SHP77 (cell line): ENCODE measurements at regions not wholly inside any gene's neighbourhood (a gene's known extent, or its start where the extent isn't known, plus 50 kb on each side); places are given as distances from the start of the nearest gene placed in this dataset.
"Not testable (repeated sequence)": the region's sequence is repeated elsewhere in the genome, so short reads cannot be mapped to it uniquely, and the experiment has no call there.

Source experiments
- DNase-seq, 2 experiments: peaks; one replicate each; lab custom pipeline; 2025; lab: John Stamatoyannopoulos, UW

GRCh38 chrX:903116-903515 is 272.5 kb downstream of the SHOX start:
- no peak for DNase-seq

GRCh38 chrX:896256-896655 is 265.7 kb downstream of the SHOX start:
- no peak for DNase-seq

- no peak for DNase-seq
These were observed 259.5 kb downstream of the SHOX start for GRCh38 chrX:889966-890651.

GRCh38 chrX:887724-888123 is 257.1 kb downstream of the SHOX start:
- DNase-seq = not testable (repeated sequence)

GRCh38 chrX:883588-883987 is 253.0 kb downstream of the SHOX start:
- DNase-seq = no peak

- DNase-seq = not testable (repeated sequence)
These were observed 249.4 kb downstream of the SHOX start for GRCh38 chrX:879756-880698.

- no peak for DNase-seq
These were observed 243.5 kb downstream of the SHOX start for GRCh38 chrX:874061-874460.

GRCh38 chrX:873016-873415 is 242.4 kb downstream of the SHOX start:
- no peak for DNase-seq

- DNase-seq = no peak
These were observed 241.5 kb downstream of the SHOX start for GRCh38 chrX:872090-872489.

GRCh38 chrX:871626-872025 is 241.0 kb downstream of the SHOX start:
- no peak for DNase-seq

- DNase-seq = no peak
These were observed 237.5 kb downstream of the SHOX start for GRCh38 chrX:867966-868647.

- DNase-seq = no peak
These were observed 236.9 kb downstream of the SHOX start for GRCh38 chrX:867502-867901.

- no peak for DNase-seq
These were observed 235.9 kb downstream of the SHOX start for GRCh38 chrX:866441-866990.

- DNase-seq = no peak
These were observed 234.8 kb downstream of the SHOX start for GRCh38 chrX:865422-865821.

- no peak for DNase-seq
These were observed 231.3 kb downstream of the SHOX start for GRCh38 chrX:861921-862320.

- no peak for DNase-seq
These were observed 230.8 kb downstream of the SHOX start for GRCh38 chrX:861340-861890.

- DNase-seq = no peak
These were observed 228.7 kb downstream of the SHOX start for GRCh38 chrX:859329-859728.

- DNase-seq = no peak
These were observed 228.0 kb downstream of the SHOX start for GRCh38 chrX:858542-859078.

GRCh38 chrX:857376-857775 is 226.8 kb downstream of the SHOX start:
- no peak for DNase-seq

- DNase-seq = no peak
These were observed 226.1 kb downstream of the SHOX start for GRCh38 chrX:856566-857290.

GRCh38 chrX:853304-853703 is 222.7 kb downstream of the SHOX start:
- no peak for DNase-seq
